Right lobe of liver (tissue), 6 donors: ENCODE measurements at regions not wholly inside any gene's neighbourhood (a gene's known extent, or its start where the extent isn't known, plus 50 kb on each side); places are given as distances from the start of the nearest gene placed in this dataset.

Experiments used
- ATAC-seq, 4 donors: fragments of 200-7000 bp; cut with Tn5 transposase; one replicate each; pipeline ENCODE4 v1.9.1; 2020; ENCODE audit warnings: mild to moderate bottlenecking in 4 of 4, moderate library complexity in 4 of 4
- DNase-seq, 3 donors: peaks; one replicate each; pipeline ENCODE4 v3.0.0-alpha.2; 2020
- H3K27ac ChIP-seq, 3 donors: fragments of 200-600 bp; one replicate each; pipeline ENCODE4 v1.8.0; 2022
- H3K27me3 ChIP-seq, 2 donors: fragments of 200-600 bp; one replicate each; pipeline ENCODE4 v1.8.0; 2022
- H3K36me3 ChIP-seq, 4 donors: fragments of 200-600 bp; sonication (generic) in 1 of 4; one replicate each; pipeline versions ENCODE4 v1.5.1 to v1.8.0; 2017 to 2022; ENCODE audit warnings: control low read depth in 1 of 4
- H3K4me1 ChIP-seq, 4 donors: fragments of 200-600 bp; sonication (generic) in 1 of 4; one replicate each; pipeline versions ENCODE4 v1.5.1 to v1.8.0; 2017 to 2022; ENCODE audit warnings: control low read depth in 1 of 4
- H3K4me3 ChIP-seq, 3 donors: fragments of 200-600 bp; one replicate each; pipeline ENCODE4 v1.8.0; 2022
- H3K9me3 ChIP-seq, 4 donors: fragments of 200-600 bp; sonication (generic) in 1 of 4; one replicate each; pipeline versions ENCODE4 v1.5.1 to v1.8.0; 2017 to 2022; ENCODE audit warnings: control low read depth in 1 of 4
- POLR2A ChIP-seq: fragments of 450-650 bp; IDR thresholded peaks from one replicate; pipeline ENCODE4 v1.6.1; 2017; ENCODE audit warnings: antibody characterized with exemption, mild to moderate bottlenecking
- whole genome bisulfite sequencing: methylation state at CpG from one replicate; pipeline ENCODE4 v1.1.6; 2018; ENCODE audit warnings: low coverage, low lambda C conversion rate; ENCODE audit not compliant: insufficient coverage; ENCODE audit errors: missing lambda C conversion rate; 5-methylcytosine and 5-hydroxymethylcytosine counted together
- intact Hi-C, 2 donors: fragments of 100-400 bp; cut with DNase I; formaldehyde crosslinking; loops; one replicate each; pipeline versions ENCODE4 v1.11.2 to v1.14.1; 2022
- TF ChIP-seq, protein P1 (sequence below), 4 donors: fragments of 200-600 bp in 3 of 4; fragments of 450-650 bp in 1 of 4; IDR thresholded peaks; one replicate each; pipeline versions ENCODE4 v1.5.1 to v1.8.0; 2016 to 2022; ENCODE audit warnings: antibody characterized with exemption in 4 of 4, mild to moderate bottlenecking in 2 of 4
- donor health status: DM: no; HTN: yes; CAD: no.
- donor health status: DM: no; HTN: no; CAD: no.
- donor health status: DM: no; HTN: no; CAD: no.
- donor health status: DM: no; HTN: yes; CAD: no.
- donor health status: DM: no; HTN: yes; CAD: no.

DNA sequence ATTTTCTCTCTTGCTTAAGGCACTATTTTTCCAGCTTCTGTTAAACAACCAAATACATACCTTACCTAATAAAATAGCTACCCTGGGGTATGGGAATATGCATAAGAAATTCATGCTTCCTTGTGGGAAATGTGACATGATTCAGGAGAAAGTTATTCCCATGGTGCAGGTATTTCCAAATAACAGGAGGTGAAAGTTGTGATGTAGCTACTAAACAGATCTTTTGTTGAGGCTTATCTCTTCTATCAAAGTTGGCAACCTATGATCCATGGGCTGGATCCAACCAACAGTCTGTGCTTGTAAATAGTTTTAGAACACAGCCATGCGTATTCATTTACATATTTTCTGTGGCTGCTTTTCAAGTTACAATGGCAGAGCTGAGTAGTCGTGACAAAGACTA is 177.8 kb upstream of the NBEA start:
- 87% methylated on average over 2 of the region's 2 CpGs for WGBS
- Histone ChIP-seq H3K4me1 (no peaks in the 10 kb centered on the region), H3K4me3 (no peak overlapping the region), H3K27ac (no peak overlapping the region), H3K9me3 (no peaks in the 10 kb centered on the region), H3K36me3 (no peaks in the 10 kb centered on the region), H3K27me3 (no peaks in the 10 kb centered on the region)
- DNase-seq (no peak), ATAC-seq (no peak)
- no peak for TF ChIP-seq POLR2A
- TF ChIP-seq, protein P1, sequence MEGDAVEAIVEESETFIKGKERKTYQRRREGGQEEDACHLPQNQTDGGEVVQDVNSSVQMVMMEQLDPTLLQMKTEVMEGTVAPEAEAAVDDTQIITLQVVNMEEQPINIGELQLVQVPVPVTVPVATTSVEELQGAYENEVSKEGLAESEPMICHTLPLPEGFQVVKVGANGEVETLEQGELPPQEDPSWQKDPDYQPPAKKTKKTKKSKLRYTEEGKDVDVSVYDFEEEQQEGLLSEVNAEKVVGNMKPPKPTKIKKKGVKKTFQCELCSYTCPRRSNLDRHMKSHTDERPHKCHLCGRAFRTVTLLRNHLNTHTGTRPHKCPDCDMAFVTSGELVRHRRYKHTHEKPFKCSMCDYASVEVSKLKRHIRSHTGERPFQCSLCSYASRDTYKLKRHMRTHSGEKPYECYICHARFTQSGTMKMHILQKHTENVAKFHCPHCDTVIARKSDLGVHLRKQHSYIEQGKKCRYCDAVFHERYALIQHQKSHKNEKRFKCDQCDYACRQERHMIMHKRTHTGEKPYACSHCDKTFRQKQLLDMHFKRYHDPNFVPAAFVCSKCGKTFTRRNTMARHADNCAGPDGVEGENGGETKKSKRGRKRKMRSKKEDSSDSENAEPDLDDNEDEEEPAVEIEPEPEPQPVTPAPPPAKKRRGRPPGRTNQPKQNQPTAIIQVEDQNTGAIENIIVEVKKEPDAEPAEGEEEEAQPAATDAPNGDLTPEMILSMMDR (IDR thresholded peaks at IDR 0.05), result no peak
- intact Hi-C loops, result no loop called here

DNA sequence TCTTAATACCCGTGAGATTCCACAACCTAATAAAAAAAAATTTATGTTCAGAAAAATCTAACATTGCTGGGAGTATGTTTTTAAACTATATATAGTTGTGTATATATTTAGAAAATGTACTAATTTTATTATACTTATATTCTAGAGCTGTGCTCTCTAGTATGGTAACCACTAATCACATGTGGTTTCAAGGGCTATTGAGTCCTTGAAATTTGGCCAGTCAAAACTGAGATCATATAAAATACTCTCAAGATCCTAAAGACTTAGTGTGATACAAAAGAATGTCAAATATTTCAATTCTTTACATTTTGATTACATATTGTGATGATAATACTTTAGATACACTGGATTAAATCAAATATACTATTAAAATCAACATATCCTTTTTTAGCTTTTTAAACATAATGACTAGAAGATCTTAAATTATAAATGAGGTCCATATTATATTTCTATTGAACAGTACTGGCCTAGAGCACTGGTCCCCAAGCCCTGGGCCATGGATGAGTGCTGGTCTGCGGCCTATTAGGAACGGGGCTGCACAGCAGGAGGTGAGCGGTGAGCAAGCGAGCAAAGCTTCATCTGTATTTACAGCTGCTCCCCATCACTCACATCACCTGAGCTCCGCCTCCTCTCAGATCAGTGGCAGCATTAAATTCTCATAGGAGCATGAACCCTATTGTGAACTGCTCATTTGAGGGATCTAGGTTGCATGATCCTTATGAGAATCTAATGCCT is 176.5 kb upstream of the NBEA start:
- no peaks in the 10 kb centered on the region for H3K27me3 ChIP-seq
- no peak overlapping the region for H3K27ac ChIP-seq
- no peaks in the 10 kb centered on the region for H3K36me3 ChIP-seq
- no peak for DNase-seq
- H3K4me1 ChIP-seq, result no peaks in the 10 kb centered on the region
- WGBS, result 88% methylated on average over 6 of the region's 6 CpGs
- no peak for ATAC-seq
- intact Hi-C loops, result no loop called here
- no peaks in the 10 kb centered on the region for H3K9me3 ChIP-seq
- no peak for TF ChIP-seq POLR2A
- TF ChIP-seq, protein P1 (IDR thresholded peaks at IDR 0.05), result no peak
- H3K4me3 ChIP-seq, result no peak overlapping the region

DNA sequence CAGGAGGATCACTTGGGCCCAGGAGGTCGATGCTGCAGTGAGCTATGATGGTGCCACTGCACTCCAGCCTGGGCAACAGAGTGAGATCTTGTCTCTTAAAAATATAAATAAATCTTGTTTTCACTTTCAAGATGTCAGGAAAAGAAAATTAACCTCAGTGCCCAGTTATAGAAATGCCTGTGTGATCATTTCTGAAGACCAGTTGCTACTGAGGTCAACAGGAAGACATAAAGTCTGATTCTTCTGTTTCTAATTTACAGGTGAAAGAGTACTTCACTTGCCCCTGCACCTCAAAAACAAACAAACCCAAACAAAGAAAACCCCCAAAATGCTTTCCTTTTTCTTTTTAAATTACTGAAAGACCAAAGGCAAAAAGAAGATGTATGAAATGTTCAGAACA is 174.3 kb upstream of the NBEA start:
- DNase-seq, result no peak
- Histone ChIP-seq H3K4me3 (no peak overlapping the region), H3K36me3 (no peaks in the 10 kb centered on the region), H3K27ac (no peak overlapping the region), H3K27me3 (no peaks in the 10 kb centered on the region), H3K9me3 (no peaks in the 10 kb centered on the region), H3K4me1 (no peaks in the 10 kb centered on the region)
- ATAC-seq, result no peak
- TF ChIP-seq, protein P1 (IDR thresholded peaks at IDR 0.05), result no peak
- TF ChIP-seq POLR2A, result no peak
- WGBS, result 60% methylated on average over 1 of the region's 1 CpG
- intact Hi-C loops, result no loop called here

DNA sequence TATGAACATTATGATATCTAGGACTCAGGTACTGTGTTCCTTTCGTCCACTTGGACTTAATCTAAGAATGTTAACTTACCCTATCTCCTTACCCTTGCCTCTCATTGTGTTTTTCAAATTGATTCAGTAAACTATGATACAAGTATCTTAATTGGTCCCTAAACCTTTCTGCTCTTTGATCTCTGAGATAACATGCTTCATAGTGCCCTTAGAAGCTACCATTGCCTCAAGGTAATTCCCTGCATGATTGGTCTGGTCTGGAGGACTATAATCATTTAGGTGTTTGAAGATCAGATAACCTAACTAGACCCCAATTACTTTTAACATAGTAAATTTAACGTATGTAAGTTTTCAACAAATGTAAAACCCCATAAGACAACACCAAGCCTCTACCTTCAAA is 169.9 kb upstream of the NBEA start:
- H3K4me1 ChIP-seq, result no peaks in the 10 kb centered on the region
- H3K36me3 ChIP-seq, result no peaks in the 10 kb centered on the region
- no peak overlapping the region for H3K27ac ChIP-seq
- WGBS, result 35% methylated on average over 2 of the region's 2 CpGs
- no peak for DNase-seq
- H3K9me3 ChIP-seq, result no peaks in the 10 kb centered on the region
- no peak overlapping the region for H3K4me3 ChIP-seq
- no peak for TF ChIP-seq POLR2A
- TF ChIP-seq, protein P1 (IDR thresholded peaks at IDR 0.05), result no peak
- ATAC-seq, result no peak
- H3K27me3 ChIP-seq, result no peaks in the 10 kb centered on the region
- intact Hi-C loops, result no loop called here
